NOMO-1 treated with dmso at 0.1 percent for 144 hours (cell line): ENCODE measurements at regions not wholly inside any gene's neighbourhood (a gene's known extent, or its start where the extent isn't known, plus 50 kb on each side); places are given as distances from the start of the nearest gene placed in this dataset.
"Not testable (repeated sequence)": the region's sequence is repeated elsewhere in the genome, so short reads cannot be mapped to it uniquely, and the experiment has no call there.

Experiments
- DNase-seq: peaks from one replicate; lab custom pipeline; 2025; ENCODE audit not compliant: unreplicated experiment; lab: John Stamatoyannopoulos, UW

- no peak for DNase-seq
Measured at GRCh38 chr1:229124116-229124515, 146.8 kb upstream of the RAB4A start.

GRCh38 chr1:229124520-229125124, 146.3 kb upstream of the RAB4A start:
- DNase-seq: no peak

- peak; percentile 22 for DNase-seq
Measured at GRCh38 chr1:229127301-229127700, 143.6 kb upstream of the RAB4A start.

- no peak for DNase-seq
Measured at GRCh38 chr1:229128066-229128608, 142.8 kb upstream of the RAB4A start.

GRCh38 chr1:229129301-229130027, 141.4 kb upstream of the RAB4A start:
- no peak for DNase-seq

- DNase-seq: peak; percentile 73
Measured at GRCh38 chr1:229130028-229130668, 140.8 kb upstream of the RAB4A start.

GRCh38 chr1:229131243-229132105, 139.4 kb upstream of the RAB4A start:
- DNase-seq: no peak

GRCh38 chr1:229132106-229132443, 138.8 kb upstream of the RAB4A start:
- no peak for DNase-seq

- DNase-seq: no peak
Measured at GRCh38 chr1:229132706-229133105, 138.2 kb upstream of the RAB4A start.

- DNase-seq: no peak
Measured at GRCh38 chr1:229133151-229133550, 137.8 kb upstream of the RAB4A start.

- no peak for DNase-seq
Measured at GRCh38 chr1:229133811-229134210, 137.1 kb upstream of the RAB4A start.

- DNase-seq: not testable (repeated sequence)
Measured at GRCh38 chr1:229134381-229135217, 136.3 kb upstream of the RAB4A start.

GRCh38 chr1:229135773-229136172, 135.1 kb upstream of the RAB4A start:
- DNase-seq: no peak

- DNase-seq: no peak
Measured at GRCh38 chr1:229136822-229137221, 134.1 kb upstream of the RAB4A start.

- no peak for DNase-seq
Measured at GRCh38 chr1:229137271-229137670, 133.6 kb upstream of the RAB4A start.

- no peak for DNase-seq
Measured at GRCh38 chr1:229138058-229138457, 132.9 kb upstream of the RAB4A start.

- no peak for DNase-seq
Measured at GRCh38 chr1:229139331-229140118, 131.4 kb upstream of the RAB4A start.

GRCh38 chr1:229140119-229140396, 130.9 kb upstream of the RAB4A start:
- DNase-seq: no peak

GRCh38 chr1:229141271-229141670, 129.6 kb upstream of the RAB4A start:
- no peak for DNase-seq
